ENCODE measurements at regions not wholly inside any gene's neighbourhood (a gene's known extent, or its start where the extent isn't known, plus 50 kb on each side); places are given as distances from the start of the nearest gene placed in this dataset.

DNA sequence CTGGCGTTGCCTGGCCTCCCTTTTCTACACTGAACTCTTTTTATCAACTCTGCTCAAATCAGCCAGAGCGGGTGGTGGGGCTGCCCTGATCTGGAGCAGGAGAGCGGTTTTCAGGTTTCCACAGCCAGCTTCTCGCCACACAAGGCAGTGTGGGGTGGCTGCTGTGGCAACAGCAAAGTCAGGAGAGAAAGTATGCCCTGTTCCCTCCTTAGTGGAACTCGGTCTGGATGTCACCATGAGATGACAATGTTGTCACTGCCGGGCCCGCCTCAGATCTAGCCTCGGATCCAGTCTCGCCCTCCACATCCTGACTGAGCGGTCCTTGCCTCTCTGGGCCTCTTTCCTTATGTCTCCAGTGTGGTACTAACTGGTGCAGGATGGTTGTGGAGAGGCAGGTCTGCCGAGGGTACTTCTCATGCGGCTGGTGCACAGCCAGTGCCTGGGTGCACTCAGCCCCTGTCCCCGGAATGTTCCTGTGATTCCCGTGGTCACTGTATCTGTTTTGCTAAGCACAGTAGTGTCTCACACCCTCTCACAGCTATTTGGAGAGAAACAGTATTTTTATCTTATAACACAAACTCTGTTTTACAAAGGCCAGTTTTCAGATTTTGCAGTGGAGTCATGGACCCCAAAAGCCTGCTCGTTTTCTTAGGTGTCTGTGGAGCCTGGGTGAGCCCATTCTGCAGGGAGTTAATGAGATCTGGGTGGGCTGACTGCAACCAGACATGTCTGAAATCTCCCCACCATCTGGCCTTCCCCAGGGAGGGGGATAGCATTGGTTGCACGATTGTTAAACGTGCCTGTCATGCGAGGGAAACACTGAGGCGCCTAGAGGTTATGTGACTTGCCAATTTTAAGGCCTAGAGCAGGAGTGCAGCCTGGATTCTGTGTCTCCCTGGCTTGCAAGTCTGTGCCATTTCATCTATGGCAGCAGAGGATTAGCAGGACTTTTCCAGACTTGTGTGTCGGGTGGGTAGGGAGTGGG, 261.1 kb upstream of the AGAP1 start (continued):
- TF ChIP-seq, protein P1, sequence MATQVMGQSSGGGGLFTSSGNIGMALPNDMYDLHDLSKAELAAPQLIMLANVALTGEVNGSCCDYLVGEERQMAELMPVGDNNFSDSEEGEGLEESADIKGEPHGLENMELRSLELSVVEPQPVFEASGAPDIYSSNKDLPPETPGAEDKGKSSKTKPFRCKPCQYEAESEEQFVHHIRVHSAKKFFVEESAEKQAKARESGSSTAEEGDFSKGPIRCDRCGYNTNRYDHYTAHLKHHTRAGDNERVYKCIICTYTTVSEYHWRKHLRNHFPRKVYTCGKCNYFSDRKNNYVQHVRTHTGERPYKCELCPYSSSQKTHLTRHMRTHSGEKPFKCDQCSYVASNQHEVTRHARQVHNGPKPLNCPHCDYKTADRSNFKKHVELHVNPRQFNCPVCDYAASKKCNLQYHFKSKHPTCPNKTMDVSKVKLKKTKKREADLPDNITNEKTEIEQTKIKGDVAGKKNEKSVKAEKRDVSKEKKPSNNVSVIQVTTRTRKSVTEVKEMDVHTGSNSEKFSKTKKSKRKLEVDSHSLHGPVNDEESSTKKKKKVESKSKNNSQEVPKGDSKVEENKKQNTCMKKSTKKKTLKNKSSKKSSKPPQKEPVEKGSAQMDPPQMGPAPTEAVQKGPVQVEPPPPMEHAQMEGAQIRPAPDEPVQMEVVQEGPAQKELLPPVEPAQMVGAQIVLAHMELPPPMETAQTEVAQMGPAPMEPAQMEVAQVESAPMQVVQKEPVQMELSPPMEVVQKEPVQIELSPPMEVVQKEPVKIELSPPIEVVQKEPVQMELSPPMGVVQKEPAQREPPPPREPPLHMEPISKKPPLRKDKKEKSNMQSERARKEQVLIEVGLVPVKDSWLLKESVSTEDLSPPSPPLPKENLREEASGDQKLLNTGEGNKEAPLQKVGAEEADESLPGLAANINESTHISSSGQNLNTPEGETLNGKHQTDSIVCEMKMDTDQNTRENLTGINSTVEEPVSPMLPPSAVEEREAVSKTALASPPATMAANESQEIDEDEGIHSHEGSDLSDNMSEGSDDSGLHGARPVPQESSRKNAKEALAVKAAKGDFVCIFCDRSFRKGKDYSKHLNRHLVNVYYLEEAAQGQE (IDR thresholded peaks at IDR 0.05; ENCODE audit: unreplicated experiment), result no peak
- TF ChIP-seq, protein P2, sequence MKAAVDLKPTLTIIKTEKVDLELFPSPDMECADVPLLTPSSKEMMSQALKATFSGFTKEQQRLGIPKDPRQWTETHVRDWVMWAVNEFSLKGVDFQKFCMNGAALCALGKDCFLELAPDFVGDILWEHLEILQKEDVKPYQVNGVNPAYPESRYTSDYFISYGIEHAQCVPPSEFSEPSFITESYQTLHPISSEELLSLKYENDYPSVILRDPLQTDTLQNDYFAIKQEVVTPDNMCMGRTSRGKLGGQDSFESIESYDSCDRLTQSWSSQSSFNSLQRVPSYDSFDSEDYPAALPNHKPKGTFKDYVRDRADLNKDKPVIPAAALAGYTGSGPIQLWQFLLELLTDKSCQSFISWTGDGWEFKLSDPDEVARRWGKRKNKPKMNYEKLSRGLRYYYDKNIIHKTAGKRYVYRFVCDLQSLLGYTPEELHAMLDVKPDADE (IDR thresholded peaks at IDR 0.05), result no peak
- no peak for TF ChIP-seq EZH2phosphoT487 (IDR thresholded peaks at IDR 0.05; ENCODE audit: unreplicated experiment)
- TF ChIP-seq, protein P3, sequence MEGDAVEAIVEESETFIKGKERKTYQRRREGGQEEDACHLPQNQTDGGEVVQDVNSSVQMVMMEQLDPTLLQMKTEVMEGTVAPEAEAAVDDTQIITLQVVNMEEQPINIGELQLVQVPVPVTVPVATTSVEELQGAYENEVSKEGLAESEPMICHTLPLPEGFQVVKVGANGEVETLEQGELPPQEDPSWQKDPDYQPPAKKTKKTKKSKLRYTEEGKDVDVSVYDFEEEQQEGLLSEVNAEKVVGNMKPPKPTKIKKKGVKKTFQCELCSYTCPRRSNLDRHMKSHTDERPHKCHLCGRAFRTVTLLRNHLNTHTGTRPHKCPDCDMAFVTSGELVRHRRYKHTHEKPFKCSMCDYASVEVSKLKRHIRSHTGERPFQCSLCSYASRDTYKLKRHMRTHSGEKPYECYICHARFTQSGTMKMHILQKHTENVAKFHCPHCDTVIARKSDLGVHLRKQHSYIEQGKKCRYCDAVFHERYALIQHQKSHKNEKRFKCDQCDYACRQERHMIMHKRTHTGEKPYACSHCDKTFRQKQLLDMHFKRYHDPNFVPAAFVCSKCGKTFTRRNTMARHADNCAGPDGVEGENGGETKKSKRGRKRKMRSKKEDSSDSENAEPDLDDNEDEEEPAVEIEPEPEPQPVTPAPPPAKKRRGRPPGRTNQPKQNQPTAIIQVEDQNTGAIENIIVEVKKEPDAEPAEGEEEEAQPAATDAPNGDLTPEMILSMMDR (conservative IDR thresholded peaks at IDR 0.05; ENCODE audit: low read depth in 2 of 2), result no peak

DNA sequence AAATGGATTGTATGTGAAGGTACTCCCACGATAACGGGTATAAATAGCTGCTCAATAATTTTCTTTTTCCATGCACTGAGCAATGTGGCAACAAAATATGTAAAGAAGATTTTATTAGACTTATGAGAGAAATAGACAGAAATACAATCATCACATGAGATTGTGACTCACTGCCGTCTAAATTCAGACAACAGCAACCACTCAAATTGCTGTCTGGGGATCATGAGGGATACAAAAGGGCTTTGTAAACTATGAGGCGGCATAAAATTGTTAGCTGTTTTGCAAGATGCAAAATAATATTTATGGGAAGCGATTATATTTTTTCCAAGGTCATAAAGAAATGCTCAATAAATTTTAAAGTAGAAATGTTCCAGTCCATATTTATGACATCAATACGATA, 259.1 kb upstream of the AGAP1 start:
- Histone ChIP-seq H3K4me1 (ENCODE audit: insufficient read depth) (no peaks in the 10 kb centered on the region), H3K79me2 (replicated peaks; ENCODE audit: insufficient read depth) (no peaks in the 10 kb centered on the region), H3F3A (replicated peaks; ENCODE audit: low read depth) (no peaks in the 10 kb centered on the region), H3K27ac (ENCODE audit: low read depth) (no peak overlapping the region), H3K4me2 (no peak overlapping the region), H3K4me3 (no peak overlapping the region), H3K9me2 (ENCODE audit: insufficient read depth) (no peaks in the 10 kb centered on the region), H3K36me3 (ENCODE audit: insufficient read depth) (no peaks in the 10 kb centered on the region), H2AFZ (no peak overlapping the region), H4K20me1 (replicated peaks; ENCODE audit: insufficient read depth) (no peaks in the 10 kb centered on the region), H3K27me3 (ENCODE audit: insufficient read depth) (no peaks in the 10 kb centered on the region)
- ATAC-seq (no peak), DNase-seq (ENCODE audit: low spot score) (no peak)
- 0 out of 3 replicates have a peak, but pooled peaks cover 2% of the 10 kb centered on the region for H3K4me1 Mint-ChIP-seq
- no peaks in the 10 kb centered on the region for H3K9me3 Mint-ChIP-seq
- H3K27me3 Mint-ChIP-seq (ENCODE audit: insufficient read depth, low read depth, poor library complexity), result no peaks in the 10 kb centered on the region
- H3K4me3 Mint-ChIP-seq, result no peak overlapping the region
- no peaks in the 10 kb centered on the region for H3K36me3 Mint-ChIP-seq (ENCODE audit: low read depth)
- TF ChIP-seq EZH2phosphoT487 (IDR thresholded peaks at IDR 0.05; ENCODE audit: unreplicated experiment) (no peak), STAT1 (IDR thresholded peaks at IDR 0.05; ENCODE audit: unreplicated experiment) (no peak), CREB1 (CRISPR knock-in tag; IDR thresholded peaks at IDR 0.05; ENCODE audit: low read depth) (no peak), NANOG (IDR thresholded peaks at IDR 0.05; ENCODE audit: borderline replicate concordance) (no peak)
- TF ChIP-seq, protein P1 (IDR thresholded peaks at IDR 0.05; ENCODE audit: unreplicated experiment), result no peak
- no peak overlapping the region for H3K27ac Mint-ChIP-seq

All from GM23338 (cell line).